Neuronal stem cell (in vitro differentiated cells): ENCODE measurements at regions not wholly inside any gene's neighbourhood (a gene's known extent, or its start where the extent isn't known, plus 50 kb on each side); places are given as distances from the start of the nearest gene placed in this dataset.
A peak's percentile ranks its signal among the peaks of the same experiment; 100 is the strongest.

ENCODE experiments used
- DNase-seq: peaks from one replicate; pipeline ENCODE4 v3.0.0-alpha.2; 2013; ENCODE audit warnings: low spot score
- H2AFZ ChIP-seq: one replicate; pipeline ENCODE4 v1.6.1; 2013; ENCODE audit warnings: mild to moderate bottlenecking, low read length, inconsistent platforms
- H2AK5ac ChIP-seq: 2 replicates; pipeline ENCODE4 v1.6.1; 2013; ENCODE audit warnings: low read depth, mild to moderate bottlenecking, inconsistent platforms, low read length, moderate library complexity, mixed read lengths
- H2BK120ac ChIP-seq: 2 replicates; pipeline ENCODE4 v1.6.1; 2013; ENCODE audit warnings: low read depth, mild to moderate bottlenecking, inconsistent platforms, low read length, moderate library complexity, mixed read lengths
- H2BK12ac ChIP-seq: one replicate; pipeline ENCODE4 v1.6.1; 2013; ENCODE audit warnings: low read length, inconsistent platforms
- H2BK15ac ChIP-seq: 2 replicates; pipeline ENCODE4 v1.6.1; 2013; ENCODE audit warnings: mild to moderate bottlenecking, low read length, inconsistent platforms, mixed read lengths
- H2BK5ac ChIP-seq: one replicate; pipeline ENCODE4 v1.6.1; 2013; ENCODE audit warnings: inconsistent platforms, mild to moderate bottlenecking, low read length, moderate library complexity
- H3K14ac ChIP-seq: one replicate; pipeline ENCODE4 v1.6.1; 2013; ENCODE audit warnings: low read length, inconsistent platforms
- H3K18ac ChIP-seq: 2 replicates; pipeline ENCODE4 v1.6.1; 2013; ENCODE audit warnings: low read length, inconsistent platforms
- H3K23ac ChIP-seq: 2 replicates; pipeline ENCODE4 v1.6.1; 2013; ENCODE audit warnings: low read depth, mild to moderate bottlenecking, mixed read lengths, low read length, inconsistent platforms; ENCODE audit not compliant: poor library complexity
- H3K27ac ChIP-seq: replicated peaks from 3 replicates; pipeline ENCODE4 v1.5.1; 2013; ENCODE audit warnings: low read length, inconsistent platforms
- H3K27me3 ChIP-seq, 3 experiments: 2 replicates each; pipeline ENCODE4 v1.6.1; 2013; ENCODE audit warnings: low read length in 3 of 3, mild to moderate bottlenecking in 2 of 3, inconsistent platforms in 1 of 3, low read depth in 1 of 3, mixed read lengths in 1 of 3, moderate library complexity in 1 of 3; ENCODE audit not compliant: control insufficient read depth in 3 of 3, insufficient read depth in 3 of 3
- H3K36me3 ChIP-seq, 2 donors: replicated peaks in 1 of 2; 2 replicates each; pipeline ENCODE4 v1.6.1; 2013; ENCODE audit warnings: low read length in 2 of 2; ENCODE audit not compliant: control insufficient read depth in 2 of 2, insufficient read depth in 2 of 2
- H3K4ac ChIP-seq: 2 replicates; pipeline ENCODE4 v1.6.1; 2013; ENCODE audit warnings: inconsistent platforms, mild to moderate bottlenecking, low read length, moderate library complexity
- H3K4me1 ChIP-seq, 2 donors: 1 replicate in 1 of 2; 2 replicates in 1 of 2; pipeline ENCODE4 v1.6.1; 2013; ENCODE audit warnings: low read length in 2 of 2, low read depth in 1 of 2; ENCODE audit not compliant: control insufficient read depth in 2 of 2, insufficient read depth in 1 of 2
- H3K4me2 ChIP-seq: one replicate; pipeline ENCODE4 v1.6.1; 2013; ENCODE audit warnings: mild to moderate bottlenecking, low read length, inconsistent platforms; ENCODE audit not compliant: insufficient read depth, poor library complexity, severe bottlenecking
- H3K4me3 ChIP-seq, 2 donors: 2 replicates each; pipeline ENCODE4 v1.5.1; 2013; ENCODE audit warnings: low read length in 2 of 2, mild to moderate bottlenecking in 2 of 2, inconsistent platforms in 1 of 2, moderate library complexity in 1 of 2
- H3K79me1 ChIP-seq: one replicate; pipeline ENCODE4 v1.6.1; 2013; ENCODE audit warnings: low read depth, mild to moderate bottlenecking, inconsistent platforms, low read length, moderate library complexity
- H3K9ac ChIP-seq: one replicate; pipeline ENCODE4 v1.6.1; 2013; ENCODE audit warnings: mild to moderate bottlenecking, low read depth, low read length, inconsistent platforms; ENCODE audit not compliant: poor library complexity
- H3K9me3 ChIP-seq, 2 donors: replicated peaks in 1 of 2; 2 replicates each; pipeline versions ENCODE3 to v1.6.1; 2013; ENCODE audit warnings: low read length in 2 of 2, mild to moderate bottlenecking in 2 of 2, inconsistent platforms in 1 of 2, low read depth in 1 of 2, mixed read lengths in 1 of 2, moderate library complexity in 1 of 2; ENCODE audit not compliant: control insufficient read depth in 2 of 2, insufficient read depth in 1 of 2
- H4K8ac ChIP-seq: one replicate; pipeline ENCODE4 v1.6.1; 2013; ENCODE audit warnings: low read depth, mild to moderate bottlenecking, inconsistent platforms, low read length, moderate library complexity
- H4K91ac ChIP-seq: one replicate; pipeline ENCODE4 v1.6.1; 2013; ENCODE audit warnings: low read length, low read depth, mild to moderate bottlenecking, inconsistent platforms; ENCODE audit not compliant: poor library complexity
- WGBS, 2 donors: extraction: QIAGEN DNeasy Blood & Tissue Kit; methylation state at CpG; one replicate each; pipeline ENCODE4 v1.1.7; 2013; ENCODE audit warnings: missing lambda C conversion rate in 2 of 2, mixed read lengths in 1 of 2; ENCODE audit not compliant: insufficient read length in 2 of 2, insufficient replicate concordance in 1 of 2; ENCODE audit errors: extremely low coverage in 2 of 2; 5-methylcytosine and 5-hydroxymethylcytosine counted together

- H3K9me3 ChIP-seq, result no peaks in the 10 kb centered on the region
- H2BK12ac ChIP-seq, result no peak overlapping the region
- H3K23ac ChIP-seq, result no peak overlapping the region
- no peak overlapping the region for H4K91ac ChIP-seq
- H2BK120ac ChIP-seq, result no peak overlapping the region
- H3K4me2 ChIP-seq, result no peak overlapping the region
- no peak overlapping the region for H3K27ac ChIP-seq
- H3K18ac ChIP-seq, result no peak overlapping the region
- H2AFZ ChIP-seq, result no peak overlapping the region
- H3K4ac ChIP-seq, result no peak overlapping the region
- no peak overlapping the region for H3K14ac ChIP-seq
- H2BK15ac ChIP-seq, result no peak overlapping the region
- H2AK5ac ChIP-seq, result no peak overlapping the region
- DNase-seq, result no peak
- no peaks in the 10 kb centered on the region for H3K36me3 ChIP-seq
- no peak overlapping the region for H4K8ac ChIP-seq
- H3K27me3 ChIP-seq, result no peaks in the 10 kb centered on the region
- H3K9ac ChIP-seq, result no peak overlapping the region
- no peaks in the 10 kb centered on the region for H3K79me1 ChIP-seq
- no peak overlapping the region for H2BK5ac ChIP-seq
- H3K4me3 ChIP-seq, result no peak overlapping the region
- peaks cover 0 to 4% of the 10 kb centered on the region in 2 donors for H3K4me1 ChIP-seq
- no CpG with 5 or more reads among the region's 4 CpGs for WGBS, 2 donors
Measured at GRCh38 chr12:92297405-92297804, 151.8 kb upstream of the BTG1 start.

DNA sequence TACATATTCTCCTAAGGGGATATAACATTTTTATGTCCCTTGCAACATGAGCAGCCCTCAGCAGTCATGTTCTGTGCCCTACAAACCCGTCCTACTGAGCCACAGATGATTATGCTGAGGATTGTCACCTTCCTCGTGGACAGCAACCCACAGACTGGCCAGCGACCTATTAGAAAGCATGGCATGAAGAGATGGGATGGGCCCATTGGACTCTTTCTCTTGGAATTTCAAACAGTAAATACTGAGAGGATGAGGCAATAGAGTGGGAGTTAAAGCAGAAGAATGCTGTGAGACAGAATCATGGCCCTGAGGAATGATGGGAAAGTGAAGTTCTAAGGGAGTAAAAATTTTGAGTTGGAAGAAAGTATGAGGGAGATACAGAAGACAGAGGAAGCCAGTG lies 149.9 kb upstream of the BTG1 start:
- Histone ChIP-seq H3K4ac (no peak overlapping the region), H3K4me2 (no peak overlapping the region), H3K9me3 (no peaks in the 10 kb centered on the region), H3K27ac (no peak overlapping the region), H2BK120ac (no peak overlapping the region), H3K79me1 (no peaks in the 10 kb centered on the region), H3K23ac (no peak overlapping the region), H4K8ac (no peak overlapping the region), H4K91ac (no peak overlapping the region), H2AK5ac (no peak overlapping the region), H2BK5ac (no peak overlapping the region), H3K4me3 (no peak overlapping the region), H3K4me1 (peaks cover 0 to 4% of the 10 kb centered on the region in 2 donors), H2BK15ac (no peak overlapping the region), H3K18ac (no peak overlapping the region), H3K27me3 (no peaks in the 10 kb centered on the region), H2BK12ac (no peak overlapping the region), H2AFZ (no peak overlapping the region), H3K9ac (no peak overlapping the region), H3K14ac (no peak overlapping the region), H3K36me3 (no peaks in the 10 kb centered on the region)
- no peak for DNase-seq
- WGBS, 2 donors, result no CpG with 5 or more reads among the region's 3 CpGs

DNA sequence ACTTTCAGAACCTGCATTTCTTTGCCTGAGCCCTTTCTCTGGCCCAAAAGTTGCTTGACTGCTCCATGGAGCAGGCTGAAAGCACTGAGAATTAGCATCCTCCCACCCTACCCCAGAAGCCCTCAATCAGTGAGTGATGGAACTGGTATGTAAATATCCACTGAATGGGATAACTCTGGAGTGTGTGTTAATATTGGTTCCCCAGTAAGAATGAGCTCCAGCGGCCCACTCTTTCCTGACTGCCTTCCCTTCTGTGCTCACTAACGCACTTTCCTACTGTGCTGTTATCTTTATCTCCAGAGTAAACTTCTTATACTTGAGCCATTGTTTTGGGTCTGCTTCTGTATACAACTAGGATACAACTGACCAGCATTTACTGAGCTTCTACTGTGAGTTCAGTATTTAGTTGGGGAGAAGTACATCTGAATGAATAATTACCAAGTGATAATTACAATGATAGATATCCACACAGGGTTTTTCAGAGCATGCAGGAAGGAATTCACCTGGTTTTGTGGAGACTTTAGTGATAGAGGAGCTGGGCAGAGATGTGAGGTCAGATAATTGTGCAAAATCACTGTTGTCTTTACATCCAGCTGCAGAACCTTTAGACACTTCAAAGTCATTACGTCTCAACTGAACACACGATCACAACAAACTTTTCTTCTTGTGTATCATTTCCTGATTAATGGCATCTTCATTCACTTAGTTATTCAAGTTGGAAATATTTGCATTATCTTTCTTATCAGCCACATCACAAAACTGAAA lies 149.2 kb upstream of the BTG1 start:
- Histone ChIP-seq H3K79me1 (no peaks in the 10 kb centered on the region), H3K9ac (no peak overlapping the region), H3K4me1 (peaks cover 0 to 4% of the 10 kb centered on the region in 2 donors), H3K4me2 (no peak overlapping the region), H2BK5ac (no peak overlapping the region), H3K23ac (no peak overlapping the region), H3K9me3 (no peaks in the 10 kb centered on the region), H4K91ac (no peak overlapping the region), H2BK120ac (no peak overlapping the region), H3K18ac (no peak overlapping the region), H3K4me3 (no peak overlapping the region), H3K4ac (no peak overlapping the region), H3K36me3 (no peaks in the 10 kb centered on the region), H3K27ac (no peak overlapping the region), H3K27me3 (no peaks in the 10 kb centered on the region), H3K14ac (no peak overlapping the region), H2BK12ac (no peak overlapping the region), H2AK5ac (no peak overlapping the region), H4K8ac (no peak overlapping the region), H2AFZ (peak overlapping the region; percentile 43), H2BK15ac (no peak overlapping the region)
- no CpG with 5 or more reads among the region's 4 CpGs for WGBS, 2 donors
- no peak for DNase-seq

GRCh38 chr12:92292016-92292415 lies 146.4 kb upstream of the BTG1 start:
- H3K4me3 ChIP-seq, result no peak overlapping the region
- H3K79me1 ChIP-seq, result no peaks in the 10 kb centered on the region
- no peak overlapping the region for H3K4me2 ChIP-seq
- H4K91ac ChIP-seq, result no peak overlapping the region
- H3K36me3 ChIP-seq, result no peaks in the 10 kb centered on the region
- H2BK15ac ChIP-seq, result no peak overlapping the region
- WGBS, 2 donors, result no CpG with 5 or more reads among the region's 4 CpGs
- peaks cover 0 to 4% of the 10 kb centered on the region in 2 donors for H3K4me1 ChIP-seq
- no peaks in the 10 kb centered on the region for H3K9me3 ChIP-seq
- no peak overlapping the region for H3K14ac ChIP-seq
- no peak overlapping the region for H3K4ac ChIP-seq
- H4K8ac ChIP-seq, result no peak overlapping the region
- no peak overlapping the region for H3K9ac ChIP-seq
- H3K27ac ChIP-seq, result no peak overlapping the region
- H2BK12ac ChIP-seq, result no peak overlapping the region
- H2BK120ac ChIP-seq, result no peak overlapping the region
- no peak overlapping the region for H3K23ac ChIP-seq
- no peak for DNase-seq
- no peaks in the 10 kb centered on the region for H3K27me3 ChIP-seq
- no peak overlapping the region for H2AK5ac ChIP-seq
- no peak overlapping the region for H2BK5ac ChIP-seq
- H3K18ac ChIP-seq, result no peak overlapping the region
- H2AFZ ChIP-seq, result no peak overlapping the region
